Transverse colon (tissue), 4 donors: ENCODE measurements at regions not wholly inside any gene's neighbourhood (a gene's known extent, or its start where the extent isn't known, plus 50 kb on each side); places are given as distances from the start of the nearest gene placed in this dataset.

Experiments
- DNase-seq: peaks from one replicate; pipeline ENCODE4 v3.0.0-alpha.2; 2019
- H3K27ac ChIP-seq, 4 donors: fragments of 200-600 bp; sonication (generic); 2 replicates each; pipeline ENCODE4 v1.5.1; 2016 to 2018; ENCODE audit warnings: inconsistent platforms in 4 of 4
- H3K27me3 ChIP-seq: fragments of 200-600 bp; sonication (generic); 2 replicates; pipeline ENCODE4 v1.5.1; 2017; ENCODE audit warnings: inconsistent platforms
- H3K36me3 ChIP-seq, 4 donors: fragments of 200-600 bp; sonication (generic); 2 replicates each; pipeline ENCODE4 v1.5.1; 2017 to 2019; ENCODE audit warnings: inconsistent platforms in 4 of 4
- H3K4me1 ChIP-seq, 4 donors: fragments of 200-600 bp; sonication (generic); 2 replicates each; pipeline ENCODE4 v1.5.1; 2017 to 2020; ENCODE audit warnings: inconsistent platforms in 4 of 4
- H3K4me3 ChIP-seq, 4 donors: fragments of 200-600 bp; sonication (generic); 1 replicate in 1 of 4; 2 replicates in 3 of 4; pipeline versions ENCODE4 v1.5.1 to v1.6.1; 2017 to 2019; ENCODE audit warnings: inconsistent platforms in 4 of 4
- H3K9me3 ChIP-seq, 2 donors: fragments of 200-600 bp; sonication (generic); 2 replicates each; pipeline ENCODE4 v1.5.1; 2017 to 2019; ENCODE audit warnings: inconsistent platforms in 2 of 2
- CTCF ChIP-seq, 5 experiments: fragments of 200-600 bp in 3 of 5; fragments of 450-650 bp in 2 of 5; sonication (generic) in 3 of 5; IDR thresholded peaks; 1 replicate in 2 of 5; 2 replicates in 3 of 5; pipeline ENCODE4 v1.5.1; 2016 to 2017; ENCODE audit warnings: antibody characterized with exemption in 5 of 5, inconsistent platforms in 3 of 5, mild to moderate bottlenecking in 2 of 5, moderate library complexity in 1 of 5
- EP300 ChIP-seq: sonication (generic); formaldehyde crosslinking; IDR thresholded peaks from one replicate; pipeline ENCODE4 v1.6.1; 2017; ENCODE audit warnings: antibody characterized with exemption, low read depth
- POLR2A ChIP-seq: fragments of 450-650 bp; IDR thresholded peaks from one replicate; pipeline ENCODE4 v1.6.1; 2016; ENCODE audit warnings: antibody characterized with exemption, mild to moderate bottlenecking, moderate library complexity
- POLR2AphosphoS5 ChIP-seq, 3 donors: sonication (generic); formaldehyde crosslinking; IDR thresholded peaks; one replicate each; pipeline ENCODE4 v1.6.1; 2016; ENCODE audit warnings: antibody characterized with exemption in 3 of 3
- WGBS, 2 donors: methylation state at CpG; one replicate each; pipeline ENCODE4 v1.1.5; 2018; ENCODE audit warnings: low coverage in 1 of 2; 5-methylcytosine and 5-hydroxymethylcytosine counted together
- in situ Hi-C, 4 donors: fragments of 200-750 bp; cut with MboI; loops; one replicate each; pipeline versions ENCODE4 v1.15.0 to v1.15.1; 2017; ENCODE audit warnings: low sequenced_read_pairs in 3 of 4, low pct_ligation_motif_present in 1 of 4, low pct_unique_long_range_greater_than_20kb in 1 of 4
- intact Hi-C: fragments of 100-400 bp; cut with DNase I; formaldehyde crosslinking; loops from one replicate; pipeline ENCODE4 v1.15.1; 2023; ENCODE audit warnings: low total_unique reads

DNA sequence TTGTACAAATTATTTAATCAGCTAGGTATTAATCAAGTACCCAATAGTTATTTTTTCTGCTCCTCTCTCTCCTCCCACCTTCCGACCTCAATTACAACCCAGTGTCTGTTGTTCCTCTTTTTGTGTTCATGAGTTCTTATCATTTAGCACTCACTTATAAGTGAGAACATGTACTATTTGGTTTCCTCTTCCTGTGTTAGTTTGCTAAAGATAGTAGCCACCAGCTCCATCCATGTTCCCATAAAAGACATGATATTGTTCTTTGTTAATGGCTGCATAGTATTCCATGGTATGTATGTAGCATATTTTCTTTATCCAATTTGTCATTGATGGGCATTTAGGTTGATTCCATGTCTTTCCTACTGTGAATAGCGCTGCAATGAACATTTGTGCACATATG, 652.8 kb upstream of the CITED2 start:
- H3K27me3 ChIP-seq = no peaks in the 10 kb centered on the region
- TF ChIP-seq CTCF (IDR thresholded peaks at IDR 0.05) (no peak), POLR2A (no peak), POLR2AphosphoS5 (IDR thresholded peaks at IDR 0.05) (no peak), EP300 (no peak)
- H3K4me3 ChIP-seq = no peak overlapping the region
- no peaks in the 10 kb centered on the region for H3K4me1 ChIP-seq
- in situ Hi-C loops = no loop called here
- no peaks in the 10 kb centered on the region for H3K9me3 ChIP-seq
- no peak for DNase-seq
- no peaks in the 10 kb centered on the region for H3K36me3 ChIP-seq
- WGBS, 2 donors = 55 to 94% methylated on average over 2 of the region's 2 CpGs
- no peak overlapping the region for H3K27ac ChIP-seq
- intact Hi-C loops = no loop called here

GRCh38 chr6:140026546-140026945, 652.1 kb upstream of the CITED2 start:
- no peak for DNase-seq
- Histone ChIP-seq H3K36me3 (no peaks in the 10 kb centered on the region), H3K4me3 (no peak overlapping the region), H3K4me1 (no peaks in the 10 kb centered on the region), H3K27me3 (no peaks in the 10 kb centered on the region), H3K27ac (no peak overlapping the region), H3K9me3 (no peaks in the 10 kb centered on the region)
- TF ChIP-seq CTCF (IDR thresholded peaks at IDR 0.05) = no peak
- TF ChIP-seq POLR2A = no peak
- no peak for TF ChIP-seq POLR2AphosphoS5 (IDR thresholded peaks at IDR 0.05)
- TF ChIP-seq EP300 = no peak
- intact Hi-C loops (no loop called here), in situ Hi-C loops (no loop called here)

GRCh38 chr6:140025171-140025570, 650.7 kb upstream of the CITED2 start:
- Histone ChIP-seq H3K4me3 (no peak overlapping the region), H3K4me1 (no peaks in the 10 kb centered on the region), H3K9me3 (peaks cover 4 to 6% of the 10 kb centered on the region in 2 donors), H3K27me3 (no peaks in the 10 kb centered on the region), H3K27ac (no peak overlapping the region), H3K36me3 (no peaks in the 10 kb centered on the region)
- 93 to 100% methylated on average over 1 of the region's 1 CpG for WGBS, 2 donors
- intact Hi-C loops (no loop called here), in situ Hi-C loops (no loop called here)
- TF ChIP-seq EP300 (no peak), CTCF (IDR thresholded peaks at IDR 0.05) (no peak), POLR2AphosphoS5 (IDR thresholded peaks at IDR 0.05) (no peak), POLR2A (no peak)
- no peak for DNase-seq

DNA sequence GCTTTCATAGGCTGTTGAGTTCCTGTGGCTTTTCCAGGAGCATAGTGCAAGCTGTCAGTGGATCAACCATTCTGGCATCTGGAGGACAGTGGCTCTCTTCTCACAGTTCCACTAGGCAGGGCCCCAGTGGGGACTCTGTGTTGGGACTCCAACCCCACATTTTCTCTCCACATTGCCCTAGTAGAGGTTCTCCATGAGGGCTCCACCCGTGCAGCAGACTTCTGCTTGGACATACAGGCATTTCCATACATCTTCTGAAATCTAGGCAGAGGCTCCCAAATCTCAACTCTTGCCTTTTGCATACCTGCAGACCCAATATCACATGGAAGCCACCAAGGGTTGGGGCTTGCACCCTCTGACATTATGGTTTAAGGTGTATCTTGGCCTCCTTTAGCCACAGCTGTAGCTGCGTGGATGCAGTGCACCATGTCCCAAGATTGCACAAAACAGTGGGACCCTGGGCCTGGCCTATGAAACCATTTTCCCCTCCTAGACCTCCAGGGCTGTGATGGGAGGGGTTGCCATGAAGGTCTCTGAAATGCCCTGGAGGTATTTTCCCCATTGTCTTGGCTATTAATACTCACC, 645.9 kb upstream of the CITED2 start:
- TF ChIP-seq EP300 (no peak), CTCF (IDR thresholded peaks at IDR 0.05) (no peak), POLR2A (no peak), POLR2AphosphoS5 (IDR thresholded peaks at IDR 0.05) (no peak)
- no peaks in the 10 kb centered on the region for H3K36me3 ChIP-seq
- no peaks in the 10 kb centered on the region for H3K27me3 ChIP-seq
- no peak overlapping the region for H3K27ac ChIP-seq
- H3K4me1 ChIP-seq = peaks cover 0 to 9% (median 0%) of the 10 kb centered on the region in 4 donors
- intact Hi-C loops (no loop called here), in situ Hi-C loops (no loop called here)
- no peak overlapping the region for H3K4me3 ChIP-seq
- peaks cover 11 to 19% of the 10 kb centered on the region in 2 donors for H3K9me3 ChIP-seq
- DNase-seq = no peak
- 79% methylated on average over 2 of the region's 2 CpGs; no CpG with 5 or more reads in 1 of the 2 donors for WGBS, 2 donors
